GM18909 (cell line): ENCODE measurements at regions not wholly inside any gene's neighbourhood (a gene's known extent, or its start where the extent isn't known, plus 50 kb on each side); places are given as distances from the start of the nearest gene placed in this dataset.

Experiments used
- ATAC-seq: cut with Tn5 transposase; IDR thresholded peaks from one replicate; pipeline ENCODE4 v1.9.1; 2021; ENCODE audit warnings: mild to moderate bottlenecking; ENCODE audit not compliant: unreplicated experiment, poor library complexity

- ATAC-seq, result no peak
Measured at GRCh38 chr18:28574175-28574574, 397.2 kb upstream of the CDH2 start.

DNA sequence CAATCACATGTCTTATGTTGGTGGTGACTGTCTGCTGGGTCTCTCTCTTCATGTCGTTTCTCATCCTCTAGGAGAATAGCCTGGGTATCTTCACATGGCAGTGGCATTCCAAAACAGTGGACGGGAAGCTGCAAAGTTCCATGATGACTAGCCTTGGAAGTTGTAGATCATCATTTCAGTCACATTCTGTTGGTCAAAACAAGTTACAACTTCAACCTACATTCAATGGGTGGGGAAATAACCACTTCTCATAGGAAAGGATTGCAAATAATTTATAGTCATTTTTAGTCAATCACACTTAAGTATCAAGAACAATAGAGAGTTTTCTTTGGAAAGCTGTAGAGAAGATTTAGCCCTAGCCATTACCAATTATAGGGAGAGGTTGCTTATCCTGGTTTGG lies 395.0 kb upstream of the CDH2 start:
- no peak for ATAC-seq

GRCh38 chr18:28560331-28560730 lies 383.4 kb upstream of the CDH2 start:
- no peak for ATAC-seq

DNA sequence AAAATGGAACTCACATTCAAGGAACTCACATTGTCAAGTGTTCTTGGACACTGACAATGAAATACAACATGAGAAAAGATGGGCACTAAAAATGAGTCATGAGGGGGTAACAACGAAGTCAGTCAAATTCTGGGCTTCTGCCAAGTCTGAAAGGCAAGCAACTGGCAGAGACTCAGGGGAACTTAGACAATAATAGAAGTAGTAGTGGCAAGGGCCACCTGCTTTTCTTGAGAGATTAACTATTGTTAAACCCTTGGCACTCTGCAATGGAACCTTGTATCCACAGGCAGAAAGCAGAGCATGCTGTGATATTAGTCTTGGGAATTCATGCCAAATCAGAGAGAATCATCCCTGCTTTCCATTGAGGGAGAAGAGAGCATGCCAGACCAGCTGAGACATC lies 382.6 kb upstream of the CDH2 start:
- no peak for ATAC-seq

GRCh38 chr18:28541934-28542333 lies 365.0 kb upstream of the CDH2 start:
- no peak for ATAC-seq

DNA sequence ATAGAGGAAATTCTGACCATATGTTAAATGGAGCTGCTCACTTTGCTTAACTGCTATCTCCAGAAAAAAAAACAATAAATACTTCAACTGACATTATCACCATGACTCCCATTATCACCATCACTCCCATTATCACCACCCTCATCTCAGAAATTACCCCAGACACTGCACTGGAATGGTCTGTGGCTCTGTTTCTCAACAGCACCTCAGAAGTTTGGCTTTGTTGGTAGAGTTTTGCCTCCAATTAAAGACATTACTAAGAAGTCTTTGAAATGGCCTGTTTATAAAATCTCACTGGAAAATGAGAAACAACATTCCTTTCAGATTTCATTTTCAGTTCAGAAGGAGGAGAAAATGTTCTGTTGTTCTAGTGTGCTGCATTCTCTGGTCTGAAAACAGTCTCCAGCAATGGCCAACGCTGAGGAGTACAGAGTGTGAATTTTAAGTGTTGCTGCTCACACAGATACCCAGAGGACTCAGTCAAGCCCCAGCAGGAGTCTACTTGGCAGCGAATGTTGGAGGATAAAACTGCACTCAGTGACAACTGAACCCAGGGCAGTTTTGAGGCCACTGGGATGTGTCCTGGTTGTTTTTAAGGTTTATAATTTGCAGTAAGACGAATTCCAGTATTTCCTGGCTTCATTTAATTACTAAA lies 364.5 kb upstream of the CDH2 start:
- no peak for ATAC-seq

GRCh38 chr18:28529644-28530043 lies 352.7 kb upstream of the CDH2 start:
- ATAC-seq, result no peak

GRCh38 chr18:28526196-28526595 lies 349.3 kb upstream of the CDH2 start:
- ATAC-seq, result no peak

GRCh38 chr18:28523758-28524475 lies 347.0 kb upstream of the CDH2 start:
- ATAC-seq, result no peak

GRCh38 chr18:28522236-28522635 lies 345.3 kb upstream of the CDH2 start:
- no peak for ATAC-seq

DNA sequence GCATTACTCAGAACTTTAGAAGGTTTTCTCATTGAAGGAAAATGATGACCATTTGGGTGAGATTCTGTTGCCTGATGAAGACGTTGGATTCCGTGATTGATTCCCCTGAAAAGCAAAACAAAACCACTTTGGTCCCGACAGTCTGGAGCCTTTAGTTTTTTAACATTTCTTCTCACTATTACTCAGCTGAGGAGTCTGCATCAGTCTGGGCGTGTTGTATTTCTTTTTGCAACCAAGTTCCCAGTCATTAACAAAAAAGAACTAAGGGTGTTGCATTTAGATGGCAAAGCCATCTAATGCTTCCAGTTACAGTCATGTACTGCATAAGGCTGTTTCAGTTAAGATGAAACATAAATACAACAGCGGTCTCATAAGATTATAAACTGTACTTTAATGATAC lies 343.1 kb upstream of the CDH2 start:
- ATAC-seq, result no peak

- ATAC-seq, result no peak
Measured at GRCh38 chr18:28514699-28515098, 337.8 kb upstream of the CDH2 start.

GRCh38 chr18:28512357-28512756 lies 335.4 kb upstream of the CDH2 start:
- ATAC-seq, result no peak

DNA sequence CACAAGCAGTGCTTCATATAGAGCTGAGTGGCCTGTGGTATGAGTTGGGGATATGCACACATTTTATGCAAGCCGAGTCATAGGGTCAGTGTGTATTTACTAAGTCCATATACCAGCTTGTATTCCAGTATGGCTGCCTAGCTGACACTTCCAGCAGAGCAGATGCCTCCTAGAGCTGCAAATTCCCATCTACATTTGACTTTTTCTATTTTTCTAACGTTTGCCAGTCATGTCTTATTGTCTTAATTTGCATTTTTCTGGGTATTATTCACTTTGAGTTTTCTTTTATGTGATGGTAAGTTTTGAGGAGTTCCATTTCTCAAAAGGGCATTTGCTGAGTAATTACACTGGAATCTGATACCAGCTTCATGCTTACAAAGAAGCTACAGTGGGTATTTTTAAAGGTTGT lies 334.5 kb upstream of the CDH2 start:
- ATAC-seq, result no peak

- ATAC-seq, result no peak
Measured at GRCh38 chr18:28510210-28510609, 333.3 kb upstream of the CDH2 start.

GRCh38 chr18:28504066-28504465 lies 327.1 kb upstream of the CDH2 start:
- no peak for ATAC-seq

GRCh38 chr18:28494151-28494550 lies 317.2 kb upstream of the CDH2 start:
- no peak for ATAC-seq

GRCh38 chr18:28485918-28486317 lies 309.0 kb upstream of the CDH2 start:
- ATAC-seq, result no peak

- no peak for ATAC-seq
Measured at GRCh38 chr18:28485210-28485801, 308.4 kb upstream of the CDH2 start.

DNA sequence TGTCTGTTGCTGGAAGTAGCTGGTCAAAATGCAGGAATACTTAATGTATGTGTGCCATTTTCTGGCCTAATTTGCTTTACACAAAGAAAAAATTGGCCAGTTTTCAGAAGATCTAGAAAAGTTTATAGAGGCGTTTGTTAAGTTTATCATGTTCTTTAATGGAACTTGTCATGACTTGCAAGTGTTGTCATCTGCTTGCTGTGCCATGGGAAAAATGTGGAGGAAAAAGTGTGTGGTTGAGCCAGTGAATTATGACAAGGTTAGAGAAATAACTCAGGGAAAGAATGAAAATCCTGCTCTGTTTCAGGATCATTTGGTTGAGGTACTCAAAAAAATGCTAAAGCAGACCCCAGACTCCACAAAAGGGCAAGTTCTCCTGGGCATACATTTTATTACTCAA lies 301.6 kb upstream of the CDH2 start:
- no peak for ATAC-seq

DNA sequence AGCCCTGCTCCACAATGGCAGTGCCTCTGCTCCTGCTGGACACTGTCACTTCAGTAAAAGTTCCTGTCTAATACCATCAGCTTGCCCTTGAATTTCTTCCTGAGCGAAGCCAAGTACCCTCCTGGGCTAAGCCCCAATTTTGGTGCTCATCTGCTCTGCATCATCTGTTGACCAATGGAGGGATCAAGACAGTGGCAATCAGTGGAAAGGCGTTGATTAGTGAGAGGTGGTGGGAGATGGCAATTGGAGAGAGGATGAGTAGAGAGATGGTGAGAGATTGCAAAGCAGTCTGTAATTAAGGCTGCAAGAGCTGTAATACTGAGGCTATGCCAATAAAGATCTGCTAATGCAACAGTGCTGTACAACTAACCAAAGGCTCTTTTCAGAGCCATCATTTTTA lies 299.4 kb upstream of the CDH2 start:
- ATAC-seq, result no peak

DNA sequence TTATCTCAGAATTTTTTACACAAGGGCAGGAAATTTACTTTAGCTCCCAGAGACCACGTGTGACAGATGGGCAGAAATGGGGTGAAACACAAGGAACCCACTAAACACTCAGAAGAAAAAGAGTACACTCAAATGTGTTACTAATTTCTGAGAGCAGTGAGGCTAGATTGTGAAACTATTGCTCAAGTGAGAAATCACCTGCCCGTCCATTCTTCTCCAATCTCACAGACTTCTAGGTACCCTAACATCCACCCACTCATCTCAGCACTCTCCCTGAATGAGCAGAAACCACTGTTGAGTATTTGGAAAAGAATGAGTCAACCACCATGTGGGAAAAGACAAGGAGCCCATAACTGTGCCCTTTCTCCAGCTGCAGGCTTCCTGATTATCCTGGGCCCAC lies 293.0 kb upstream of the CDH2 start:
- no peak for ATAC-seq
